ENCODE measurements at regions not wholly inside any gene's neighbourhood (a gene's known extent, or its start where the extent isn't known, plus 50 kb on each side); places are given as distances from the start of the nearest gene placed in this dataset.
"Not testable (repeated sequence)": the region's sequence is repeated elsewhere in the genome, so short reads cannot be mapped to it uniquely, and the experiment has no call there.

GRCh38 chr7:65453341-65454030 is 79.8 kb downstream of the ZNF92 start:
- DNase-seq: peak; percentile 41

- DNase-seq: peak; percentile 30
Observed at GRCh38 chr7:65454469-65454868, 80.8 kb downstream of the ZNF92 start.

- not testable (repeated sequence) for DNase-seq
Observed at GRCh38 chr7:65455050-65455449, 81.4 kb downstream of the ZNF92 start.

GRCh38 chr7:65457705-65458104 is 84.0 kb downstream of the ZNF92 start:
- no peak for DNase-seq

GRCh38 chr7:65459438-65459837 is 85.8 kb downstream of the ZNF92 start:
- DNase-seq: no peak

- no peak for DNase-seq
Observed at GRCh38 chr7:65462148-65462716, 88.6 kb downstream of the ZNF92 start.

GRCh38 chr7:65463184-65463583 is 89.5 kb downstream of the ZNF92 start:
- DNase-seq: no peak

GRCh38 chr7:65469919-65470558 is 96.4 kb downstream of the ZNF92 start:
- DNase-seq: not testable (repeated sequence)

GRCh38 chr7:65471587-65471986 is 97.9 kb downstream of the ZNF92 start:
- DNase-seq: no peak

- no peak for DNase-seq
Observed at GRCh38 chr7:65475040-65475726, 101.5 kb downstream of the ZNF92 start.

- peak; percentile 77 for DNase-seq
Observed at GRCh38 chr7:65475734-65476319, 102.2 kb downstream of the ZNF92 start.

- DNase-seq: no peak
Observed at GRCh38 chr7:65477326-65477725, 103.7 kb downstream of the ZNF92 start.

GRCh38 chr7:65489260-65489767 is 115.7 kb downstream of the ZNF92 start:
- no peak for DNase-seq

GRCh38 chr7:65496697-65497096 is 123.0 kb downstream of the ZNF92 start:
- DNase-seq: not testable (repeated sequence)

- no peak for DNase-seq
Observed at GRCh38 chr7:65503434-65504152, 129.9 kb downstream of the ZNF92 start.

GRCh38 chr7:65504504-65505319 is 131.1 kb downstream of the ZNF92 start:
- not testable (repeated sequence) for DNase-seq

GRCh38 chr7:65505320-65505633 is 131.6 kb downstream of the ZNF92 start:
- not testable (repeated sequence) for DNase-seq

- not testable (repeated sequence) for DNase-seq
Observed at GRCh38 chr7:65508581-65509367, 135.1 kb downstream of the ZNF92 start.

- DNase-seq: no peak
Observed at GRCh38 chr7:65509368-65510186, 135.9 kb downstream of the ZNF92 start.

GRCh38 chr7:65510187-65510538 is 136.5 kb downstream of the ZNF92 start:
- not testable (repeated sequence) for DNase-seq
